ENCODE measurements at regions not wholly inside any gene's neighbourhood (a gene's known extent, or its start where the extent isn't known, plus 50 kb on each side); places are given as distances from the start of the nearest gene placed in this dataset.

DNA sequence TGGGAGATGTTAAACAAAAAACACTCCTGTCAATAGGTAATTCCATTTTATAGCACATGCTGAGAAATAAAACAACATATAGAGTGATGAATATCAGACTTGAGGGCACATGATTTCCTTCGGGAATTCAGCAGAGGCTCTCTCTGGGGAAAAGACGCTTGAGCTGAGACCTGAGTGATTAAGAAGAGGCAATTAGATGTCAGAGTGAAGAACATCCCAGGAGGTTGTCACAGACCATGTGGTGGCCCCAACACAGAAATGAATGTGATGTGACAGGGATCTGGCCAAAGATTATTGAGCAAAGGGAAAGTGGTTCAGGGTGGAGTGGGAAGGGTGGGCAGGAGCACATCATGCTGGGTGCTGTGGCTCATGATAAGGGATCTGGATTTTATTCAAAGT, 254.7 kb downstream of the RAD51AP2 start:
- TF ChIP-seq EZH2 (optimal IDR thresholded peaks at IDR 0.05; ENCODE audit: low read depth, low read length): no peak
- TF ChIP-seq, protein P1, sequence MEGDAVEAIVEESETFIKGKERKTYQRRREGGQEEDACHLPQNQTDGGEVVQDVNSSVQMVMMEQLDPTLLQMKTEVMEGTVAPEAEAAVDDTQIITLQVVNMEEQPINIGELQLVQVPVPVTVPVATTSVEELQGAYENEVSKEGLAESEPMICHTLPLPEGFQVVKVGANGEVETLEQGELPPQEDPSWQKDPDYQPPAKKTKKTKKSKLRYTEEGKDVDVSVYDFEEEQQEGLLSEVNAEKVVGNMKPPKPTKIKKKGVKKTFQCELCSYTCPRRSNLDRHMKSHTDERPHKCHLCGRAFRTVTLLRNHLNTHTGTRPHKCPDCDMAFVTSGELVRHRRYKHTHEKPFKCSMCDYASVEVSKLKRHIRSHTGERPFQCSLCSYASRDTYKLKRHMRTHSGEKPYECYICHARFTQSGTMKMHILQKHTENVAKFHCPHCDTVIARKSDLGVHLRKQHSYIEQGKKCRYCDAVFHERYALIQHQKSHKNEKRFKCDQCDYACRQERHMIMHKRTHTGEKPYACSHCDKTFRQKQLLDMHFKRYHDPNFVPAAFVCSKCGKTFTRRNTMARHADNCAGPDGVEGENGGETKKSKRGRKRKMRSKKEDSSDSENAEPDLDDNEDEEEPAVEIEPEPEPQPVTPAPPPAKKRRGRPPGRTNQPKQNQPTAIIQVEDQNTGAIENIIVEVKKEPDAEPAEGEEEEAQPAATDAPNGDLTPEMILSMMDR (IDR thresholded peaks at IDR 0.05; ENCODE audit: low read length): no peak
- no peak for TF ChIP-seq EZH2phosphoT487 (IDR thresholded peaks at IDR 0.05; ENCODE audit: low read length)
